ENCODE measurements at regions not wholly inside any gene's neighbourhood (a gene's known extent, or its start where the extent isn't known, plus 50 kb on each side); places are given as distances from the start of the nearest gene placed in this dataset.

DNA sequence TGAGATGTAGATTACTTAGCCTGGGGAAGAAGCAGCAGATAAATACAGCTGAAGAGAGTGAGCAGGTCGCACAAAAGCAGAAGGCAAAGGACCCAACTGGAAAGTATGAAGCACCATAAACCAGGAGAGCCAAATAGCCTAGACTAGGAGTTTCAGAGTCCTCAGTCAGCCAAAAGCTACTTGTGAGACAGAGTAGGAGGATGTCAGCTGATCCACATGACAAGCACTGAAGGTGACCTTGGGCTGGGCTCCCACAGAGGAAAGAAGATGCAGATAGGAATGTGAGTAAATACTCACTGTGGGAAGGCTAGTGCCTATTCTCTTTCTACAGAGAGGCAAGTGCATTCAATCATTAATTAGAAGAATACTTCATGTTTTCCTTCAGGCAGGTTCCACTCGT is 274.0 kb upstream of the POU3F2 start:
- Histone ChIP-seq H3K4me3 (IDR thresholded peaks at IDR 0.05; ENCODE audit: insufficient read depth, low read depth, low read length) (no peak overlapping the region), H3K79me2 (ENCODE audit: insufficient read depth, low read depth) (no peaks in the 10 kb centered on the region), H3K9ac (no peak overlapping the region), H3K27ac (no peak overlapping the region), H4K20me1 (ENCODE audit: insufficient read depth) (no peaks in the 10 kb centered on the region), H3K36me3 (ENCODE audit: insufficient read depth) (no peaks in the 10 kb centered on the region), H3K4me2 (no peak overlapping the region), H3K4me1 (ENCODE audit: low read depth, poor library complexity, severe bottlenecking) (no peaks in the 10 kb centered on the region), H3K27me3 (ENCODE audit: insufficient read depth, low read depth) (no peaks in the 10 kb centered on the region), H2AFZ (ENCODE audit: low read depth) (no peak overlapping the region)
- TF ChIP-seq, protein P1, sequence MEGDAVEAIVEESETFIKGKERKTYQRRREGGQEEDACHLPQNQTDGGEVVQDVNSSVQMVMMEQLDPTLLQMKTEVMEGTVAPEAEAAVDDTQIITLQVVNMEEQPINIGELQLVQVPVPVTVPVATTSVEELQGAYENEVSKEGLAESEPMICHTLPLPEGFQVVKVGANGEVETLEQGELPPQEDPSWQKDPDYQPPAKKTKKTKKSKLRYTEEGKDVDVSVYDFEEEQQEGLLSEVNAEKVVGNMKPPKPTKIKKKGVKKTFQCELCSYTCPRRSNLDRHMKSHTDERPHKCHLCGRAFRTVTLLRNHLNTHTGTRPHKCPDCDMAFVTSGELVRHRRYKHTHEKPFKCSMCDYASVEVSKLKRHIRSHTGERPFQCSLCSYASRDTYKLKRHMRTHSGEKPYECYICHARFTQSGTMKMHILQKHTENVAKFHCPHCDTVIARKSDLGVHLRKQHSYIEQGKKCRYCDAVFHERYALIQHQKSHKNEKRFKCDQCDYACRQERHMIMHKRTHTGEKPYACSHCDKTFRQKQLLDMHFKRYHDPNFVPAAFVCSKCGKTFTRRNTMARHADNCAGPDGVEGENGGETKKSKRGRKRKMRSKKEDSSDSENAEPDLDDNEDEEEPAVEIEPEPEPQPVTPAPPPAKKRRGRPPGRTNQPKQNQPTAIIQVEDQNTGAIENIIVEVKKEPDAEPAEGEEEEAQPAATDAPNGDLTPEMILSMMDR (conservative IDR thresholded peaks at IDR 0.05; ENCODE audit: low read depth, low read length) = no peak

DNA sequence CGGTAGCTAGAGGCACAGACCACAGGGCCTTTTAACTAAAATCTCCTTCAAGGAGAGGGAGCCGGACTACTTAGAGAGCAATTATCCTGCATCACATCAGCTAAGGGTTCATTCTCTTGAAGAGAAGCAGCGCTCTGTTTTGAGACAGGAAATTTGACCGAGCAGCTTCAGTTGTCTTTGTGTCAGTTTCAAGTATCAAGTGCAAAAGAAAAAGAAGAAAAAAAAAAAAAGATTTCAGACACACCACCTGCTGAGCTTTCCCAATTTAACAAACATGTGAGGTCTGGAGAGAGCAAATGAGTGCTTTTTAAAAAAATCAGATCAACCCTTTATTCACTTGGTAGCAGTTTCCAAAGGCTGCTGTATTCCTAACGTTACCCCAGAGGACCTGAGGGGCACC is 273.5 kb upstream of the POU3F2 start:
- Histone ChIP-seq H3K4me3 (IDR thresholded peaks at IDR 0.05; ENCODE audit: insufficient read depth, low read depth, low read length) (no peak overlapping the region), H2AFZ (ENCODE audit: low read depth) (no peak overlapping the region), H3K4me2 (no peak overlapping the region), H3K27ac (no peak overlapping the region), H3K9ac (no peak overlapping the region), H4K20me1 (ENCODE audit: insufficient read depth) (no peaks in the 10 kb centered on the region), H3K79me2 (ENCODE audit: insufficient read depth, low read depth) (no peaks in the 10 kb centered on the region), H3K36me3 (ENCODE audit: insufficient read depth) (no peaks in the 10 kb centered on the region), H3K27me3 (ENCODE audit: insufficient read depth, low read depth) (no peaks in the 10 kb centered on the region), H3K4me1 (ENCODE audit: low read depth, poor library complexity, severe bottlenecking) (no peaks in the 10 kb centered on the region)
- TF ChIP-seq, protein P1 (conservative IDR thresholded peaks at IDR 0.05; ENCODE audit: low read depth, low read length) = no peak

DNA sequence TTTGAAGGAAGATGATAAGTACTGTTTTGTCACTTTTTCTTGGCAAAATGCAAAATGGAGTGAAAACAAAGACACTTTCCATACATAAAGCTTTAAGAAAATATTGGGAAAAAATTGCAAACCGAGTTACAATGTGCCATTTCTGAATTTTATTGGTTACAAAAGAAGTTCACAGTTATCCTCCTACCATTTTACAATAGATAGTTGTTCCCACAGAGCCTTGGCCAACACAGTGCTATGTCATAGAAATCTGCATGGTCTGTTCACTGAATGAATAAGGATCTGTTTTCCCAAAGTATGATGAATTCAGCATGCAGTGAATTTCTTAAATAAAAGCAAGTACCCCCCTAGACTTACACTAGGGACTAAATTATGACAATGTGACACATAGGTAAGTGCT is 268.2 kb upstream of the POU3F2 start:
- Histone ChIP-seq H3K4me2 (no peak overlapping the region), H3K27me3 (ENCODE audit: insufficient read depth, low read depth) (no peaks in the 10 kb centered on the region), H2AFZ (ENCODE audit: low read depth) (no peak overlapping the region), H3K36me3 (ENCODE audit: insufficient read depth) (no peaks in the 10 kb centered on the region), H3K27ac (no peak overlapping the region), H3K4me3 (IDR thresholded peaks at IDR 0.05; ENCODE audit: insufficient read depth, low read depth, low read length) (no peak overlapping the region), H3K4me1 (ENCODE audit: low read depth, poor library complexity, severe bottlenecking) (no peaks in the 10 kb centered on the region), H4K20me1 (ENCODE audit: insufficient read depth) (no peaks in the 10 kb centered on the region), H3K79me2 (ENCODE audit: insufficient read depth, low read depth) (no peaks in the 10 kb centered on the region), H3K9ac (no peak overlapping the region)
- TF ChIP-seq, protein P1 (conservative IDR thresholded peaks at IDR 0.05; ENCODE audit: low read depth, low read length) = no peak

DNA sequence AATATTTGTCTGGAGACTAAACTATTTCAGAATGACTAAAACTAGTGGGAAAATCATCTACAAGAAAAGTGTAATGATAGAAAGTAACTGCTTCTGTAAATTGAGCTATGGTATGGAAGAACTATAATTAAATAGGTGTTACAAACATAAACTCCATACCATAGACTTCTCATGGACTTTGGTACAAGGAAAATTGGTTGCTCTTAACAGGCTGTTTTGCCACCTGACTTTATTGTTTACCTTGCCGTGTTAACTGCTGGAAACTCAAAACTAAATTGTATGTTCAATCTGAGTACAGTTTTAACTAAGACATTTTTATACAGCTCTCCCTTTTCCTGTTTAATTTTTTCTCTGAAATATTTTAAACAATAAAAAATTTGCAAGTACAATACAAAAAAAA is 261.8 kb upstream of the POU3F2 start:
- no peaks in the 10 kb centered on the region for H4K20me1 ChIP-seq (ENCODE audit: insufficient read depth)
- no peak overlapping the region for H3K27ac ChIP-seq
- no peaks in the 10 kb centered on the region for H3K79me2 ChIP-seq (ENCODE audit: insufficient read depth, low read depth)
- no peak overlapping the region for H3K4me3 ChIP-seq (IDR thresholded peaks at IDR 0.05; ENCODE audit: insufficient read depth, low read depth, low read length)
- H3K4me2 ChIP-seq = no peak overlapping the region
- TF ChIP-seq, protein P1 (conservative IDR thresholded peaks at IDR 0.05; ENCODE audit: low read depth, low read length) = no peak
- no peak overlapping the region for H3K9ac ChIP-seq
- H3K36me3 ChIP-seq (ENCODE audit: insufficient read depth) = no peaks in the 10 kb centered on the region
- H3K27me3 ChIP-seq (ENCODE audit: insufficient read depth, low read depth) = no peaks in the 10 kb centered on the region
- no peak overlapping the region for H2AFZ ChIP-seq (ENCODE audit: low read depth)
- H3K4me1 ChIP-seq (ENCODE audit: low read depth, poor library complexity, severe bottlenecking) = no peaks in the 10 kb centered on the region

DNA sequence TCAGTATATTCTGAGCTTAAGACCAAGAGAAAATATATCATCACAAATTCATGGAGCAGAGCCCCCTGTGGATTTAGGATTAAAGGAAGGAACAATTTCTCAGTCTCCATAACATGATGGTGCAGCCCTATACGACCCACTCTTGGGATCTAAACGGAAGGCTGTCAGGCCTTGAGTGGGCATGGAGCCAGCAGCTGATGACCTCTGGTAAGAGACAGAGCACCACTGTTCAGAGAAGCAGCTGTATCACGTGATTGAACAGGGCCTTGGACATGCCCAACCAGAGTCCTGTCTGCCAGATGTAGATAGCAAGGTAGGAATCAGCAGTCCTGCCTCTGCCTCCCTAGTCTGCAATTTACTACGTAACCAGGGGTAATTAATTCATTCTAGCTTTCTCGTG is 259.4 kb upstream of the POU3F2 start:
- Histone ChIP-seq H3K27ac (no peak overlapping the region), H3K4me3 (IDR thresholded peaks at IDR 0.05; ENCODE audit: insufficient read depth, low read depth, low read length) (no peak overlapping the region), H3K27me3 (ENCODE audit: insufficient read depth, low read depth) (no peaks in the 10 kb centered on the region), H3K4me2 (no peak overlapping the region), H3K36me3 (ENCODE audit: insufficient read depth) (no peaks in the 10 kb centered on the region), H3K9ac (no peak overlapping the region), H4K20me1 (ENCODE audit: insufficient read depth) (no peaks in the 10 kb centered on the region), H2AFZ (ENCODE audit: low read depth) (no peak overlapping the region), H3K4me1 (ENCODE audit: low read depth, poor library complexity, severe bottlenecking) (no peaks in the 10 kb centered on the region), H3K79me2 (ENCODE audit: insufficient read depth, low read depth) (no peaks in the 10 kb centered on the region)
- TF ChIP-seq, protein P1 (conservative IDR thresholded peaks at IDR 0.05; ENCODE audit: low read depth, low read length) = no peak

Data from KMS-11 (cell line).